Activated T-cell treated with anti-CD3 and anti-CD28 coated beads, Interleukin-2, amount 50 U/mL, for 48 hours (primary cell): ENCODE measurements at regions not wholly inside any gene's neighbourhood (a gene's known extent, or its start where the extent isn't known, plus 50 kb on each side); places are given as distances from the start of the nearest gene placed in this dataset.
"Not testable (repeated sequence)": the region's sequence is repeated elsewhere in the genome, so short reads cannot be mapped to it uniquely, and the experiment has no call there.

Source experiments
- DNase-seq, 2 experiments: peaks; one replicate each; pipeline ENCODE4 v3.0.0-alpha.2; 2020

DNA sequence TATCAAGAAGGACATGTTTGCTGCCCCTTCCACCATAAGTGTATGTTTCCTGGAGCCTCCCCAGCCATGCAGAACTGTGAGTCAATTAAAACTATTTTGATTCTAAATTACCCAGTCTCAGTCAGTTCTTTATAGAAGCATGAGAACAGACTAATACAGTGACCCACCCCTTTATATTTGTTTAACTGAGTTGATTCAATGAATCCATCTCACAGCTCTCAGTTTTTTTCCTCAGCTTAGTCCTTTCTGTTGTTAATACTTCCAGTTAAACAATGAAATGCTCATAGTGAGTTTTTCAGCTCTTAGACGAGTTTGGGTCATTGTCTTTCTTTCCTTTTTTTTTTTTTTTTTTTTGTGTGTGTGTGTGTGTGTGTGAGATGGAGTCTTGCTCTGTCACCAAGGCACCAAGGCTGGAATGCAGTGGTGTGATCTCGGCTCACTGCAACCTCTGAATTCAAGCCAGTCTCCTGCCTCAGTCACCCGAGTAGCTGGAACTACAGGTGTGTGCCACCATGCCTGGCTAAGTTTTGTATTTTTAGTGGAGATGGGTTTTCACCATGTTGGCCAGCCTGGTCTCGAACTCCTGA lies 417.9 kb upstream of the ZNG1F start:
- not testable (repeated sequence) for DNase-seq

DNA sequence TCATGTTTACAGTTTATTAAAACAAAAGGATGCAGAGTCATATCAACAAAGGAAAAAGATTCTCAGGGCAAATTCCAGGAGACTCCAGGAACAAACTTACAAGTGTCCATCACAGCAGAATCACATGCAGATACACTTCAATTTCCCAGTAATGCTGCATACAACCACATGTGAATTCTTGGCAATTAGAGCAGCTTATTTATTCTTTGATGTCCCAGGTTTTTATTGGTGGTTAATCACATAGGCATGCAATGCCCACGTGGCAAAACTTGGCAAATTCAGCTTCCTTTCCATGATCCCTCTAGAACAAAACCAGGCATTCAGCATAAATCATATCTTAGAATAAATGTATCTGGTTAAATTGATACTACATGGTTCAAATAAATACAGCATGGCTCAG lies 376.5 kb upstream of the ZNG1F start:
- DNase-seq = not testable (repeated sequence)
